Smooth muscle cell (in vitro differentiated cells): ENCODE measurements at regions not wholly inside any gene's neighbourhood (a gene's known extent, or its start where the extent isn't known, plus 50 kb on each side); places are given as distances from the start of the nearest gene placed in this dataset.

ENCODE experiments used
- DNase-seq: peaks from one replicate; lab custom pipeline; 2025; ENCODE audit not compliant: unreplicated experiment; lab: John Stamatoyannopoulos, UW
- H2AFZ ChIP-seq: fragments of 200-600 bp; sonication (generic); 2 replicates; pipeline ENCODE4 v1.6.0; 2016; ENCODE audit warnings: antibody characterized with exemption, low read depth, mild to moderate bottlenecking
- H3F3A ChIP-seq: fragments of 200-600 bp; sonication (generic); 2 replicates; pipeline ENCODE4 v1.6.0; 2017; ENCODE audit warnings: antibody characterized with exemption, low read depth
- H3K27ac ChIP-seq: fragments of 200-600 bp; sonication (generic); 2 replicates; pipeline ENCODE4 v1.5.1; 2016; ENCODE audit warnings: low read depth, mild to moderate bottlenecking
- H3K27me3 ChIP-seq: fragments of 200-600 bp; sonication (generic); 2 replicates; pipeline ENCODE4 v1.6.1; 2016; ENCODE audit warnings: low read depth, mild to moderate bottlenecking
- H3K36me3 ChIP-seq: fragments of 200-600 bp; sonication (generic); 2 replicates; pipeline ENCODE4 v1.5.1; 2016; ENCODE audit warnings: low read depth
- H3K4me1 ChIP-seq: fragments of 200-600 bp; sonication (generic); 2 replicates; pipeline ENCODE4 v1.5.1; 2016; ENCODE audit warnings: low read depth
- H3K4me2 ChIP-seq: fragments of 200-600 bp; sonication (generic); 2 replicates; pipeline ENCODE4 v1.6.0; 2016; ENCODE audit warnings: mild to moderate bottlenecking
- H3K4me3 ChIP-seq: fragments of 200-600 bp; sonication (generic); 2 replicates; pipeline ENCODE4 v1.5.1; 2016; ENCODE audit warnings: mild to moderate bottlenecking
- H3K79me2 ChIP-seq: fragments of 200-600 bp; sonication (generic); 2 replicates; pipeline ENCODE4 v1.6.0; 2016; ENCODE audit warnings: low read depth, mild to moderate bottlenecking
- H3K9ac ChIP-seq: fragments of 200-600 bp; sonication (generic); 2 replicates; pipeline ENCODE4 v1.6.0; 2016; ENCODE audit warnings: low read depth
- H3K9me3 ChIP-seq: fragments of 200-600 bp; sonication (generic); replicated peaks from 2 replicates; pipeline ENCODE4 v1.5.1; 2016; ENCODE audit warnings: low read depth
- H4K20me1 ChIP-seq: fragments of 200-600 bp; sonication (generic); 2 replicates; pipeline ENCODE4 v1.6.0; 2016; ENCODE audit warnings: low read depth
- WGBS: methylation state at CpG from one replicate; pipeline ENCODE4 v1.1.7; 2016; ENCODE audit warnings: low lambda C conversion rate; 5-methylcytosine and 5-hydroxymethylcytosine counted together
- TF ChIP-seq, protein P1 (sequence below): fragments of 200-600 bp; sonication (generic); IDR thresholded peaks from 2 replicates; pipeline ENCODE4 v1.5.1; 2017; ENCODE audit warnings: borderline replicate concordance, mild to moderate bottlenecking, antibody characterized with exemption; ENCODE audit not compliant: insufficient read depth, poor library complexity, severe bottlenecking

- H3K4me1 ChIP-seq, result peaks cover 17% of the 10 kb centered on the region
- H3K9me3 ChIP-seq, result no peaks in the 10 kb centered on the region
- H3K9ac ChIP-seq, result no peak overlapping the region
- H3F3A ChIP-seq, result no peaks in the 10 kb centered on the region
- H3K4me2 ChIP-seq, result no peak overlapping the region
- DNase-seq, result no peak
- TF ChIP-seq, protein P1, sequence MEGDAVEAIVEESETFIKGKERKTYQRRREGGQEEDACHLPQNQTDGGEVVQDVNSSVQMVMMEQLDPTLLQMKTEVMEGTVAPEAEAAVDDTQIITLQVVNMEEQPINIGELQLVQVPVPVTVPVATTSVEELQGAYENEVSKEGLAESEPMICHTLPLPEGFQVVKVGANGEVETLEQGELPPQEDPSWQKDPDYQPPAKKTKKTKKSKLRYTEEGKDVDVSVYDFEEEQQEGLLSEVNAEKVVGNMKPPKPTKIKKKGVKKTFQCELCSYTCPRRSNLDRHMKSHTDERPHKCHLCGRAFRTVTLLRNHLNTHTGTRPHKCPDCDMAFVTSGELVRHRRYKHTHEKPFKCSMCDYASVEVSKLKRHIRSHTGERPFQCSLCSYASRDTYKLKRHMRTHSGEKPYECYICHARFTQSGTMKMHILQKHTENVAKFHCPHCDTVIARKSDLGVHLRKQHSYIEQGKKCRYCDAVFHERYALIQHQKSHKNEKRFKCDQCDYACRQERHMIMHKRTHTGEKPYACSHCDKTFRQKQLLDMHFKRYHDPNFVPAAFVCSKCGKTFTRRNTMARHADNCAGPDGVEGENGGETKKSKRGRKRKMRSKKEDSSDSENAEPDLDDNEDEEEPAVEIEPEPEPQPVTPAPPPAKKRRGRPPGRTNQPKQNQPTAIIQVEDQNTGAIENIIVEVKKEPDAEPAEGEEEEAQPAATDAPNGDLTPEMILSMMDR, result no peak
- no peak overlapping the region for H3K27ac ChIP-seq
- no peak overlapping the region for H3K4me3 ChIP-seq
- H3K79me2 ChIP-seq, result no peaks in the 10 kb centered on the region
- H3K36me3 ChIP-seq, result no peaks in the 10 kb centered on the region
- no peaks in the 10 kb centered on the region for H4K20me1 ChIP-seq
- H2AFZ ChIP-seq, result no peak overlapping the region
- no peaks in the 10 kb centered on the region for H3K27me3 ChIP-seq
- 90% methylated on average over 6 of the region's 7 CpGs for WGBS
Measured at GRCh38 chr6:170150590-170150945, 140.3 kb downstream of the DLL1 start.

- H3K9ac ChIP-seq, result no peak overlapping the region
- peaks cover 17% of the 10 kb centered on the region for H3K4me1 ChIP-seq
- TF ChIP-seq, protein P1, result no peak
- H3K27ac ChIP-seq, result no peak overlapping the region
- H3K27me3 ChIP-seq, result no peaks in the 10 kb centered on the region
- no peaks in the 10 kb centered on the region for H3F3A ChIP-seq
- no peak overlapping the region for H3K4me3 ChIP-seq
- H3K9me3 ChIP-seq, result no peaks in the 10 kb centered on the region
- no peak overlapping the region for H2AFZ ChIP-seq
- no peaks in the 10 kb centered on the region for H3K36me3 ChIP-seq
- no peak for DNase-seq
- 95% methylated on average over 8 of the region's 9 CpGs for WGBS
- no peaks in the 10 kb centered on the region for H4K20me1 ChIP-seq
- no peaks in the 10 kb centered on the region for H3K79me2 ChIP-seq
- H3K4me2 ChIP-seq, result no peak overlapping the region
Measured at GRCh38 chr6:170149681-170150589, 140.9 kb downstream of the DLL1 start.

DNA sequence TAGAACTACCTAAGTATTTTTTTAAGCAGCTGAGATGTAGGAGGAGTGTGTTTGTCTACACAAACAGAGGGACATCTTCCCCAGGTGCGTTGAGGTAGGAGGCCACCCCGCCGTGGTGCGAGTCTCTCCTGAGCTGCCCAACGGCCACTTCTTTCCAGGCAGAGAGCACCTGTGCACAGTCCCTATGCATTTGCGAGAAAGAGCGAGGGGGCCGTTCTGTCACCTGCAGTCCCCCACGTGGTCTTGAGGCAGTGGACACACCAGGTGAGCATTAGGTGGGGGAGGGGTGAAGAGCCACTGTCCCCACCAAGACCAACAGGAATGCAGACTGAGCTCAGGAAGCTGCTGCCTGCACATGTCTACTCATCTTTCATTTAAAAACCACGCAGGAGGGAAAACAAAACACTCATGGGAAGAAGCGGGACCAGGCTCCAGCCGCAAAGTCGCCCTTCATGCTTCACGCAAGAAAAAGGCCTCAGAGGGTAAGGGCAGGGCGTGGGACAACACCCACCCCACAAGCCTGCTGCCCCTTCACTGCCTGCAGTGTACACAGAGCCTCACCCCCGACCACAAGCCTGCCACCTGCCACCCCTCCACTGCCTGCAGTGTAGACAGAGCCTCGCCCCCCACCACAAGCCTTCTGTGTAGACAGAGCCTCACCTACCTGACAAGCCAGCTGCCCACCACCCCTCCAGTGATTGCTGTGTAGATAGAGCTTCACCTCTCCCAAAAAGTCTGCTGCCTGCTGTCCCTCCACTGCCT lies 142.0 kb downstream of the DLL1 start:
- Histone ChIP-seq H3F3A (no peaks in the 10 kb centered on the region), H4K20me1 (no peaks in the 10 kb centered on the region), H3K36me3 (no peaks in the 10 kb centered on the region), H3K9me3 (no peaks in the 10 kb centered on the region), H3K27ac (no peak overlapping the region), H3K27me3 (no peaks in the 10 kb centered on the region), H2AFZ (no peak overlapping the region), H3K4me3 (no peak overlapping the region), H3K4me2 (no peak overlapping the region), H3K79me2 (no peaks in the 10 kb centered on the region), H3K9ac (no peak overlapping the region), H3K4me1 (peaks cover 17% of the 10 kb centered on the region)
- TF ChIP-seq, protein P1, result no peak
- no peak for DNase-seq
- 73% methylated on average over 17 of the region's 17 CpGs for WGBS
